ENCODE measurements at regions not wholly inside any gene's neighbourhood (a gene's known extent, or its start where the extent isn't known, plus 50 kb on each side); places are given as distances from the start of the nearest gene placed in this dataset.
"Not testable (repeated sequence)": the region's sequence is repeated elsewhere in the genome, so short reads cannot be mapped to it uniquely, and the experiment has no call there.

DNA sequence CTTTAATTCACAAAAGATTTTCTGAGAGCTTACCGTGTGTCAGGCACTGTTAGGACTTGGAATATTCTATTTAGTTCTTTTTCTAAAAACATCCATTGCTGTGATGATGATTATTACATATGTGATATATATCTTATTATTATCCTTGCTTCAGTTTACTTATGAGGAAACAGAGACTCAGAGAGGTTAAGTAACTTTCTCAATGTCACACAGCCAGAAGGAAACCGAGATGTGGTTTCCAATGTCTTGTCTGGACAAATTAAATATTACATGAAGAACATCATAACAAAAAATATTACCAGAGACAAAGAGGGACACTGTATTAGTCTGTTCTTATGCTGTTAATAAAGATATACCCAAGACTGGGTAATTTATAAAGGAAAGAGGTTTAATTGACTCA, 125.5 kb upstream of the DAP start:
- Histone ChIP-seq H3K27me3 (ENCODE audit: insufficient read depth in 3 of 3, low read length in 2 of 3) (peaks cover 0 to 3% (median 0%) of the 10 kb centered on the region in 3 donors), H3K27ac (no peak overlapping the region), H3K4me1 (no peaks in the 10 kb centered on the region), H3K36me3 (ENCODE audit: insufficient read depth in 1 of 2, low read depth in 1 of 2) (no peaks in the 10 kb centered on the region), H3K9me3 (no peaks in the 10 kb centered on the region), H3K4me3 (no peak overlapping the region)
- intact Hi-C loops (cut with DNase I) = no loop called here
- ATAC-seq (no peak), DNase-seq (no peak)
- 83 to 88% (median 88%) methylated on average over 2 of the region's 2 CpGs for WGBS, 3 donors
- TF ChIP-seq, protein P1, sequence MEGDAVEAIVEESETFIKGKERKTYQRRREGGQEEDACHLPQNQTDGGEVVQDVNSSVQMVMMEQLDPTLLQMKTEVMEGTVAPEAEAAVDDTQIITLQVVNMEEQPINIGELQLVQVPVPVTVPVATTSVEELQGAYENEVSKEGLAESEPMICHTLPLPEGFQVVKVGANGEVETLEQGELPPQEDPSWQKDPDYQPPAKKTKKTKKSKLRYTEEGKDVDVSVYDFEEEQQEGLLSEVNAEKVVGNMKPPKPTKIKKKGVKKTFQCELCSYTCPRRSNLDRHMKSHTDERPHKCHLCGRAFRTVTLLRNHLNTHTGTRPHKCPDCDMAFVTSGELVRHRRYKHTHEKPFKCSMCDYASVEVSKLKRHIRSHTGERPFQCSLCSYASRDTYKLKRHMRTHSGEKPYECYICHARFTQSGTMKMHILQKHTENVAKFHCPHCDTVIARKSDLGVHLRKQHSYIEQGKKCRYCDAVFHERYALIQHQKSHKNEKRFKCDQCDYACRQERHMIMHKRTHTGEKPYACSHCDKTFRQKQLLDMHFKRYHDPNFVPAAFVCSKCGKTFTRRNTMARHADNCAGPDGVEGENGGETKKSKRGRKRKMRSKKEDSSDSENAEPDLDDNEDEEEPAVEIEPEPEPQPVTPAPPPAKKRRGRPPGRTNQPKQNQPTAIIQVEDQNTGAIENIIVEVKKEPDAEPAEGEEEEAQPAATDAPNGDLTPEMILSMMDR (IDR thresholded peaks at IDR 0.05) = no peak

DNA sequence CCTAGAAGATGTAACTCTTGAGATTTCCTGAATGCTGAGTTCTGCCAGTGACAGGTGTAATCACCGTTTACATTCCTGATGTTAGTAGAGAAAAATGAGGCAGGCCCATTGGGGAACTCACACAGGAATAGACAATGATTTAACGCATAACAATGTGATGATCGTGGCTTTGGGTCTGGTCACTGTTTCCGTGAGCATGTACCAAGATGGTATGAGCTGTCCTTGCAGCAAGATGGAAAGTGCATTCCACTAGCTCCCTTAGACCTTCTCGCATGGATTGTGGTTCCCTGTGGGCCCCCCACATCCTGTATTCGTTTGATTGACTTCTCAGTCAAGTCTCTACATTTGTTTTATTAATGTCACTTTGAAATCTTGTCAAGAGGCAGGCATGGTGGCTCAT, 124.0 kb upstream of the DAP start:
- DNase-seq (no peak), ATAC-seq (no peak)
- Histone ChIP-seq H3K9me3 (no peaks in the 10 kb centered on the region), H3K4me3 (no peak overlapping the region), H3K27ac (no peak overlapping the region), H3K27me3 (ENCODE audit: insufficient read depth in 3 of 3, low read length in 2 of 3) (peaks cover 0 to 3% (median 0%) of the 10 kb centered on the region in 3 donors), H3K4me1 (no peaks in the 10 kb centered on the region), H3K36me3 (ENCODE audit: insufficient read depth in 1 of 2, low read depth in 1 of 2) (no peaks in the 10 kb centered on the region)
- intact Hi-C loops (cut with DNase I) = no loop called here
- TF ChIP-seq, protein P1 (IDR thresholded peaks at IDR 0.05) = no peak
- WGBS, 3 donors = 55 to 65% (median 63%) methylated on average over 6 of the region's 6 CpGs

DNA sequence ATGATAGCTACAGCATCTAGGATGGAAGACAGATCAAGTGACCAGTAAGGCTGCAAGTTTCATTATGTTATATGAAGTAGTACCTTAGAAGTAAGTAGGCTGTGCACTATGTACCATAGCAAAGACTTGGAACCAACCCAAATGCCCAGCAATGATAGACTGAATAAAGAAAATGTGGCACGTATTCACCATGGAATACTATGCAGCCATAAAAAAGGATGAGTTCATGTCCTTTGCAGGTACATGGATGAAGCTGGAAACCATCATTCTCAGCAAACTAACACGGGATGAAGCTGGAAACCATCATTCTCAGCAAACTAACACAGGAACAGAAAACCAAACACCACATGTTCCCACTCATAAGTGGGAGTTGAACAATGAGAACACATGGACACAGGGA, 122.9 kb upstream of the DAP start:
- H3K4me3 ChIP-seq; H3K36me3 ChIP-seq (ENCODE audit: insufficient read depth in 1 of 2, low read depth in 1 of 2); intact Hi-C loops (cut with DNase I); H3K9me3 ChIP-seq; H3K27me3 ChIP-seq (ENCODE audit: insufficient read depth in 3 of 3, low read length in 2 of 3); ATAC-seq; H3K4me1 ChIP-seq; H3K27ac ChIP-seq; DNase-seq: not testable (repeated sequence)
- 68 to 90% (median 74%) methylated on average over 2 of the region's 2 CpGs for WGBS, 3 donors

GRCh38 chr5:10880934-10881333, 119.9 kb upstream of the DAP start:
- no peaks in the 10 kb centered on the region for H3K4me1 ChIP-seq
- ATAC-seq = no peak
- 48 to 60% (median 57%) methylated on average over 4 of the region's 4 CpGs for WGBS, 3 donors
- TF ChIP-seq, protein P1 (IDR thresholded peaks at IDR 0.05) = no peak
- peaks cover 0 to 3% (median 0%) of the 10 kb centered on the region in 3 donors for H3K27me3 ChIP-seq (ENCODE audit: insufficient read depth in 3 of 3, low read length in 2 of 3)
- intact Hi-C loops (cut with DNase I) = no loop called here
- no peaks in the 10 kb centered on the region for H3K36me3 ChIP-seq (ENCODE audit: insufficient read depth in 1 of 2, low read depth in 1 of 2)
- H3K27ac ChIP-seq = no peak overlapping the region
- DNase-seq = no peak
- no peak overlapping the region for H3K4me3 ChIP-seq
- no peaks in the 10 kb centered on the region for H3K9me3 ChIP-seq

- ATAC-seq; DNase-seq; H3K4me1 ChIP-seq; intact Hi-C loops (cut with DNase I); H3K4me3 ChIP-seq; H3K36me3 ChIP-seq (ENCODE audit: insufficient read depth in 1 of 2, low read depth in 1 of 2); H3K27ac ChIP-seq; H3K27me3 ChIP-seq (ENCODE audit: insufficient read depth in 3 of 3, low read length in 2 of 3); H3K9me3 ChIP-seq: not testable (repeated sequence)
- WGBS, 3 donors = 76 to 83% (median 79%) methylated on average over 4 of the region's 4 CpGs
Observed at GRCh38 chr5:10876996-10877395, 116.0 kb upstream of the DAP start.

- peaks cover 0 to 3% (median 0%) of the 10 kb centered on the region in 3 donors for H3K27me3 ChIP-seq (ENCODE audit: insufficient read depth in 3 of 3, low read length in 2 of 3)
- no peak overlapping the region for H3K4me3 ChIP-seq
- no peaks in the 10 kb centered on the region for H3K36me3 ChIP-seq (ENCODE audit: insufficient read depth in 1 of 2, low read depth in 1 of 2)
- H3K4me1 ChIP-seq = no peaks in the 10 kb centered on the region
- intact Hi-C loops (cut with DNase I) = no loop called here
- TF ChIP-seq, protein P1 (IDR thresholded peaks at IDR 0.05) = no peak
- ATAC-seq (no peak), DNase-seq (no peak)
- no peaks in the 10 kb centered on the region for H3K9me3 ChIP-seq
- 28 to 29% (median 28%) methylated on average over 9 of the region's 9 CpGs for WGBS, 3 donors
- H3K27ac ChIP-seq = no peak overlapping the region
Observed at GRCh38 chr5:10876006-10876744, 115.1 kb upstream of the DAP start.

Data from psoas muscle (tissue), 7 donors.